Erythroblast (primary cell): ENCODE measurements at regions not wholly inside any gene's neighbourhood (a gene's known extent, or its start where the extent isn't known, plus 50 kb on each side); places are given as distances from the start of the nearest gene placed in this dataset.

Source experiments
- GATA1 ChIP-seq: IDR thresholded peaks from 2 replicates; pipeline ENCODE4 v1.6.1; 2011; ENCODE audit warnings: low read depth, mild to moderate bottlenecking, control low read depth, low read length, moderate library complexity
- POLR2A ChIP-seq: IDR thresholded peaks from 2 replicates; pipeline ENCODE4 v1.6.1; 2011; ENCODE audit warnings: mild to moderate bottlenecking, low read length

GRCh38 chr6:100115407-100116101 lies 121.5 kb upstream of the MCHR2 start:
- TF ChIP-seq POLR2A (no peak), GATA1 (no peak)
